HG03066 (cell line): ENCODE measurements at regions not wholly inside any gene's neighbourhood (a gene's known extent, or its start where the extent isn't known, plus 50 kb on each side); places are given as distances from the start of the nearest gene placed in this dataset.

Experiments
- ATAC-seq: cut with Tn5 transposase; IDR thresholded peaks from one replicate; pipeline ENCODE4 v1.9.1; 2021; ENCODE audit warnings: low read depth; ENCODE audit not compliant: unreplicated experiment

DNA sequence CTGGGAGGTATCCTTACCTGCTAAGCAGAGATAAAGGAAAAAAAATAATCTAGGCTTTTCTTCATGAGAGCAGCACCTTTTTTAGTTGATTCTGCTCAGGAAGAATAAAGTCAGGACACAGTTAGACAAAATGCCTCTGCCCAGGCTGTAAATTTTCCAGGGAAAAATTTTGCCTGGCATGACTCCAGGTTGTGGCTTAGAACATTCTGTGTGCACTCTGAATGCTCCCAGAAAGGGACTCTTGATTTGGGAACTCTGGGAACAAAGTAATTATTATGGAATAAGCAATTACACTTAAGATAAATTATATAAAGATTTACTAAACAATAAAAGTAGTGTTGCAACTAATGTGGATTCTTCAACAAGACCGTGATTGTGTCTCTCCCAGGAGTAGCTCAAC is 826.2 kb upstream of the TENM3 start:
- ATAC-seq: no peak

DNA sequence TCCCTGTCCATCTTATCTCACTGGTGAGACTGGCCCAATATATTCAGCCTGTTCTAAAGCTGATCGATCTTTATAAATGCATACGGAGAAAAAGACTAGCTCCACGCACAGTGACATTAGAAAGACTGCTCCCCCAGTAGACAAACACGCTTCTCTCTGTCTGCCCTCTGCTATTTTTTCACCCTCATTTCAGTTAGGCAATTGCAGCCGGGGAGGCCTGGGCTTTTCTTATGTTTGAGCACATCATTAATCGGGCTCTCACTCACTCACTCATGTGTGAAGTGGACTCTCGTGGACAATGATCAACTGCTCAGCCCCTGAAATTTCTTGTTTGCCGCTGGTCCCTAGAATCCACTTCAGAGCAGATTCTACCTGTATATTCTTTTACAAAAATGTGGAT is 824.7 kb upstream of the TENM3 start:
- no peak for ATAC-seq

DNA sequence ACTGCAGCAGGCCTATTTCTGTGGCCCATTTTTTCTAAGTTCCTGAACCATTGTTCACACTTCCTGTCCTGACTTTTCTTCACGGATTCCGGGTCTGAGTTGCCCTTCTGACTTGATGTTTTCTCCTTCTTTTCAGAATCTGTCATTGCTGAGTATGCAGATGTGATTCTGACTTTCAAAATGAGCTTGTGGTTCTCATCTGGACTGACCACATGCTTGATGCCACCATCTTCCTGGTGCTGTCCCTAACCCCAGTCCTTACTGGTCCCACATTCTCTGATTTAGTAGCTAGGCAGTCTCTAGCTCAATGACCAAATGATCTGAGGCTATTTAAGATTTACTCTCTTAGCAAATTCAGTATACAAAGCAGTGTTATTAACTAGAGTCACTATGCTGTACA is 822.3 kb upstream of the TENM3 start:
- ATAC-seq: no peak

DNA sequence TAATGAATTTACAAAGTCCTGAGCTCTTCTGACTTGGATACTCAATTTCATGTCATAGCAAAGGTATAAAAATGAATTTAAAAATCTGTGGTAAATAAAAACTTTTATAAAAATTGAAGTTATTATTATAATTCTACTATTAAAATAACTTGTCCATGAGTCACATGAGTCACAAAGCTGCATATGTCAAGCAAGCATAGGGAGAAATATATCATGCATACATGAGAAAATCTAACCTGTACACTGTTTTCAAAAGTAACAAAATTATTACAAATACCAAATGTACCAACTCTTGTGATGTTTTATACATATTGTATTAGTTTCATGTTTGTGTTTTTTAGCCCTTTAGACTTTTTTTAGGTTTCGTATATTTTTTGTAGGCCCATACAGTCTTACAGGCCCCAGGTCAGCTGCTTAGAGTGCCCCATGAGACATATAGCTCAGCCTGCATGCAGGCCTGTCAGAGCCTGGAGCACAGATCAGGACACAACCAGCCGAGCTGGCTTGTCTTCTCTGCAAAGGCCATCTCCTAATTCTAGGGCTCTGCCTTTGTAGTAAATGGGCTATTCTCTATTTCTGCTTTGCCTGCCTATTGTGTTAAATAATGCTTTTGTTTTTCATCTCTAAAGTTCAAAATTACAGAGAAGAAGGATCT is 818.7 kb upstream of the TENM3 start:
- no peak for ATAC-seq

GRCh38 chr4:181427076-181427475 is 816.1 kb upstream of the TENM3 start:
- no peak for ATAC-seq

GRCh38 chr4:181431006-181431405 is 812.2 kb upstream of the TENM3 start:
- no peak for ATAC-seq

- no peak for ATAC-seq
Measured at GRCh38 chr4:181431661-181432060, 811.5 kb upstream of the TENM3 start.

GRCh38 chr4:181432335-181432734 is 810.9 kb upstream of the TENM3 start:
- no peak for ATAC-seq

- ATAC-seq: no peak
Measured at GRCh38 chr4:181437895-181438294, 805.3 kb upstream of the TENM3 start.

- no peak for ATAC-seq
Measured at GRCh38 chr4:181438641-181439040, 804.6 kb upstream of the TENM3 start.

DNA sequence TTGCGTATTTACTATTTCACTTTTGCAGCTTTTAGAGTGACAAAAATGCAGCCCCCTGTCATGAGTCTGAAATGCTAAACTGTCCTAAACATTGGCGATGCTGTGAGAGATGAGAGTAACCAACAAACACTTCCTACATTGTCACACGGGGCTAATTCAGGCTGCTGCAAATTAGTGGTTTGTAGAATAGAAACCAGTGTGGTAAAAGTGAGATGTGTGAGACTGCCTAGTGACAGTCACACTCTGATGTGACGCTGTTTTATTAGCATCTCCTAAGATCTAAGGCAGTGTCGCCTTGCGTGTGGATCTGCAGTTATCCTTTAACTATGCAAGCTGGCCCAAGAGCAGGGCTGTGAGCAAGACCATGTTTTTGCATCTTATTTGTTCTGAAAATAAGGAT is 800.2 kb upstream of the TENM3 start:
- no peak for ATAC-seq

GRCh38 chr4:181465826-181466225 is 777.4 kb upstream of the TENM3 start:
- no peak for ATAC-seq

DNA sequence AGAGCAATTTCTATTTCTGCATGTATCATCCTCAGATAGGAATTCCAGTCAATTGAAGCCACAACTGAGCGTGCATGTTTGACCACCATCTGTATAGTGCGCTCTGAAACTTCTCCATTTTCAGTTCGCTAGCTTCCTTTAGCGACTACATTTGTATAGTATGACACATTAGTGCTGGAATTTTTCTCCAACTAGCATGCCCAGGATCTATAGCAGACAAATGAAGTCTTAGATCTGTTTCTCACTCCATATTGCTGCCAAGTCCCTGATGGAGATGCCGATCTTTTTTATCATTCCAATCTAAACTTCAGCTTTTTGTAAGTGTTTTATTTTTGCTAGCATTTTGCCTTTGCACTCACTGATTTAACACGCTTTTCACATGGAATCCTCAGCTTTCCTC is 774.8 kb upstream of the TENM3 start:
- ATAC-seq: no peak

GRCh38 chr4:181470306-181470705 is 772.9 kb upstream of the TENM3 start:
- no peak for ATAC-seq

DNA sequence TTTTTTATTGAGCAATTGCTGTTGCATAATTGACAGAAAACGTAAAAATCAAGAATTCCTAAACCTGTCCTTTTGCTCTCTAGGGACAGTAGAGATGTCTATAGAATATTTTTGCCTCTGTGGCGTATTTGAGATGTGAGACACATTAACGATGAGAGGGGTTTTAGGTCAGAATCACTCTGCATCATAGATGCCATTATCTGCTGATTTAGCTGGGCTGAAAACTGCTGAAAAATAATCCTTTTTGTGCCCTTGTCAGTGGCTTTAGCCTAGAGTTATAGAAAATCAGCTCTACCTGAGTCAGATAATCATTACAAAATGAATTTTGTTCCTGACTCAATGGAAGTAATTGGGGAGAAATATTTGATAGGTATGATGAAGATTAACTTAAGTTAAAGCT is 767.8 kb upstream of the TENM3 start:
- no peak for ATAC-seq

- ATAC-seq: no peak
Measured at GRCh38 chr4:181475781-181476507, 767.3 kb upstream of the TENM3 start.

GRCh38 chr4:181476508-181476890 is 766.7 kb upstream of the TENM3 start:
- ATAC-seq: no peak

GRCh38 chr4:181477591-181477990 is 765.6 kb upstream of the TENM3 start:
- ATAC-seq: no peak

GRCh38 chr4:181478656-181479055 is 764.5 kb upstream of the TENM3 start:
- ATAC-seq: no peak

- no peak for ATAC-seq
Measured at GRCh38 chr4:181479141-181479540, 764.1 kb upstream of the TENM3 start.

GRCh38 chr4:181484396-181484795 is 758.8 kb upstream of the TENM3 start:
- ATAC-seq: no peak

DNA sequence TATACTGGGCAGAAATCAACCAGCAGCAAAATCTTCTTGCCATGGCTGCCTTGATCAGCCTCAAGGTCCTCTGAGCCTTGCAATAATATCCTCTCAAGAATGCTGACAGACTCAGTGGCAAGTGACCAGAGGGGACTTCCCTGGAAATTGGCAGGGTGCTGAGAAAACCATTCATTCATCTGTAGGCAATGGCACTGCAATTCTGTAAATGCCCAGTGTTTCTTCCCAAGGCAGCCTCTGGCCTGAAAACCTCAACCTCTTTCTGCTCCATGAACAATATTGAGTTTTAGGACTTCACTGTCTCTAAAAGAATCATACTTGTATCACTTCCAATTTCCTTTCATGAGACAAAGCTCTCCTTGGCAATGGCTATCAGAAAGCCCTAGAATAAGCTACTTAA is 754.3 kb upstream of the TENM3 start:
- ATAC-seq: no peak
